Myocyte (in vitro differentiated cells): ENCODE measurements at regions not wholly inside any gene's neighbourhood (a gene's known extent, or its start where the extent isn't known, plus 50 kb on each side); places are given as distances from the start of the nearest gene placed in this dataset.
"Not testable (repeated sequence)": the region's sequence is repeated elsewhere in the genome, so short reads cannot be mapped to it uniquely, and the experiment has no call there.

Experiments used
- DNase-seq: peaks from one replicate; pipeline ENCODE4 v3.0.0-alpha.2; 2012; ENCODE audit warnings: low read depth

DNA sequence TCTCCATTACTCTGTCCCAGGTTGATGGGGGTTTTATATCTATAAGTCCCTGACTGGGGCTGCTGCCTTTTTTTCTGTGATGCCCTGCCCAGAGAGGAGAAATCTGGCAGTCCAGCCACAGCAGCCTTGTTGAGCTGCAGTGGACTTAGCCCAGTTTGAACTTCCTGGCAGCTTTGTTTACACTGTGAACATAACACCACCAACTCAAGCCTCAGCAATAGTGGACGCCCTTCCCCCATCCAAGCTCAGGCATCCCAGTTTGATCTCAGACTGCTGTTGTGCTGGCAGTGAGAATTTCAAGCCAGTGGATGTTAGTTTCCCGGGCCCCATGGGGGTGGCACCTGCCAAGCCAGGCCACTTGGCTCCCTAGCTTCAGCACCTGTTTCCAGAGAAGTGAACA lies 298.5 kb upstream of the KDM5D start:
- DNase-seq = no peak

DNA sequence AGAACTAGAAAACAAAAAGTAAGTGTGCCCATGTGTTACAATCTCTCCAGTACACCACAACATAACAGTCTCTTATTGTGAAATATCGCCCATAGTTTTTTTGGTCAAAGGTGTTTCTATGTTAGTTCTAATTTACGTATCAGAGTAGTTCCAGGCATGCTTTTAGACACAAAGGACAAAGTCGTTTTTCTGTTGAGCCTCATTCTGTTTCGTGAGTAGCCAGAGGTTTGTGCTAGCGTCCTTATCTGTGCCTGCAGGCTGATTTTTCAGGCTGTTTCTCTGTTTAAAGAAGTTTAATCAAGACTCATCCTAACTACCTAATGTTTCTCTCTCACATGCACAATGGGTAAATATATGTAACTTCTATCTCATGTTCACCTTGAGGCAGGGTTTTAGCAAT lies 281.1 kb upstream of the KDM5D start:
- DNase-seq = no peak

DNA sequence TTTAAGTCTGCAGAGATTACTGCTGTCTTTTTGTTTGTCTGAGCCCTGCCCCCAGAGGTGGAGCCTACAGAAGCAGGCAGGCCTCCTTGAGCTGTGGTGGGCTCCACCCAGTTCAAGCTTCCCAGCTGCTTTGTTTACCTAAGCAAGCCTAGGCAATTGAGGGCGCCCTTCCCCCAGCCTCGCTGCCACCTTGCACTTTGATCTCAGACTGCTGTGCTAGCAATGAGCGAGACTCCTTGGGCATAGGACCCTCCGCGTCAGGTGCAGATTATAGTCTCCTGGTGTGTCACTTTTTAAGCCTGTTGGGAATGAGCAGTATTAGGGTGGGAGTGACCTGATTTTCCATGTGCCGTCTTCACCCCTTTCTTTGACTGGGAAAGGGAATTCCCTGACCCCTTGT lies 248.9 kb upstream of the KDM5D start:
- not testable (repeated sequence) for DNase-seq

DNA sequence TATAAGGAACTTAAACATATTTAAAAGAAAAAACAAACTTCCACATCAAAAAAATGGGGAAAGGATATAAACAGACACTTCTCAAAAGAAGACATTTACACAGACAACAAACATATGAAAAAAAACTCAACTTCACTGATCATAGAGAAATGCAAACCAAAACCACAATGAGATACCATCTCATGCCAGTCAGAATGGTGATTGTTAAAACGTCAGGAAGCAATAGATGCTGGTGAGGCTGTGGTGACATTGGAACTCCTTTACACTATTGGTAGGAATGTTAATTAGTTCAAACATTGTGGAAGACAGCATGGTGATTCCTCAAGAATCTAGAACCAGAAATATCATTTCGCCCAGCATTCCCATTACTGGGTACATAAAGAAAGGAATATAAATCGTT lies 228.5 kb upstream of the KDM5D start:
- DNase-seq = no peak

DNA sequence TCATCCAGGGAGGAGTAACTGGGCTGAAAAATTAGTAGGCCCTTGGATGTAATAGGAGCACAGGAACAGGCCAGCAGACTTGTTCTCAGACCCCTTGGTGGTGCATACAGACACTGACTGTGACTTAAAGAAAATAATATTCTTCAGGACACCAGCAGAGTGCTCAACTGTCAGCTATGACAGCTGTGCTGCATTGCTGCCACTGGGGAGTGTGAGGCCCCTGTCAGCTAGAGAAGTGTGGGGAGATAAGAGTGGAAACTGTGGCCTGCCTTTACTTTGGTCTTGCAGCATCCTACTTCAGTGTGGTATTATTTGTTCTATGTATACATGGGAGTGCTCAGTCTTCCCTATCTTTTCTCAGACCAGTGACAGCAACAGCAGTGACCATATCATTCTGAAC lies 203.2 kb upstream of the KDM5D start:
- no peak for DNase-seq

DNA sequence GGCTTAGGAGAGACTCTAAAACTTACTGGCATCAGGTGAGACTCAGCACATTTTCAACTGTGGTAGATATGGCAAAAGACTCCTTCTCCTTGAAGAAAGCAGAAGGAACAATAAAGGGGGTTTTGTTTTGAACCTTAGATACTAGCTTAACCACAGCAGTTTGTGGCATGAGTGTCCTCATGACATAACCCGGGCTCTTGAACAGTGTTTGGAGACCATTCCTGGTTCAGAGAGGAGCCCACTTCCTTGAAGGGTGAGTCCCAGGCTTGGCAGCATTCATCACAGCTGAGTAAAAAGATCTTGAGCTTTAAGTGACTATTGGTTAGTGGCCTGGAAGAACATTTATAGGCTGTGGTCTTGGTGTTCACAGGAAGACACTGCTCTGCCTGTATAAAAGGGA lies 154.5 kb upstream of the KDM5D start:
- no peak for DNase-seq

DNA sequence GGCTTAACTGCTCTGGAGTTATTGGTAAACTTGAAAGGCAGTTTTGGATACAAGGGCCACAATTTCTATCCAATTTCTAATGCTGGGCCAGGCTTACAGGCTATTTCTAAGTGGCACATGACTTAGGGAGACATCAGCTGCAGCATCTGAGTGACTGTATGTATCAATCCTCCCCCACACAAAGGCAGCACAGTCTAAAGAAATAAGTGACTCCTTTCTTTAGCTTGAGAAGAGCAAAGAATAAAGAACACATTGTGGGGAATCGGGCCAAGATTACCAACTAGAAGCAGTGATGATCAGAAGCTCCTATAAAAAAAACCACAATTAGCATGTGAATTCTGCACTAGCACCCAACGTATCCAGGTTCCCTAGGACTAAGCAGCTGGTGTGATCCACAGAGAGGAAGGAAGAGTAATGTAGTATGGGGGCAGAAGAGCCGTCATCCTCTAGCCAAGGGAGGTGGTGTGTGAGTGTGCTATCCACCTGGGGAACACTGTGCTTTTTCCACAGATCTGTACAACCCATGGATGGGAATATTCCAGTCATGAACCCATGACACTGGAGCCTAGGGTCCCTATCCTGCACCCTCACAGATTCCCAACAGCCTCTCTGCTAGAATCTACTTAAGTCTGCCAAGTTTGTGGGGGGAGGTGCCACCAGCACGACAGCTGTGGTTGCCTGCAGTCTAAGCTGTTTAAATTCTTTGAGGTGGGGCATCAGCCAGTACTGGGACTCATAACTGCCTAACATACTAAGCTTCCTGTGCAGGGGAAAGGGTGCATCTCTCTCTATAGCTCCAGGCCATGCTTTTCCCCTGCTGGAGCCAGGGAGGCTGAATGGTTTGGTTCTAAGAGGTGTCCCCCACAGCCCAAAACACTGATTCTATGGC lies 147.8 kb upstream of the KDM5D start:
- DNase-seq = no peak

DNA sequence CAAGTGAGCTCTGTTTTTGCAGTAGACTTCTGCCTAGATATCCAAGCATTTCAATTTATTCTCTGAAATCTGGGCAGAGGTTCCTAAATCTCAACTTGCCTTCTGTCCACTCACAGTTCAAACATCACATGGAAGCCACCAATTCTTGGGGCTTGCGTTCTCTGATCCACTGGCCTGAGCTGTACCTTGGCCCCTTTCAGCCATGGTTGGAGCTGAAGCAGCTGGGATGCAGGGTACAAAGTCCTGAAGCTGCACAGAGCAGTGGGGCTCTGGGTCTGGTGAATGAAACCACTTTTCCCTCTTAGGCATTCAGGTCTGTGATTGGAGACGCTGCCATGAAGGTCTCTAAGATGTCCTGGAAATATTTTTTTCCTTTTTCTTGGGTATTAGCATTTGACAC lies 137.6 kb upstream of the KDM5D start:
- DNase-seq = no peak

DNA sequence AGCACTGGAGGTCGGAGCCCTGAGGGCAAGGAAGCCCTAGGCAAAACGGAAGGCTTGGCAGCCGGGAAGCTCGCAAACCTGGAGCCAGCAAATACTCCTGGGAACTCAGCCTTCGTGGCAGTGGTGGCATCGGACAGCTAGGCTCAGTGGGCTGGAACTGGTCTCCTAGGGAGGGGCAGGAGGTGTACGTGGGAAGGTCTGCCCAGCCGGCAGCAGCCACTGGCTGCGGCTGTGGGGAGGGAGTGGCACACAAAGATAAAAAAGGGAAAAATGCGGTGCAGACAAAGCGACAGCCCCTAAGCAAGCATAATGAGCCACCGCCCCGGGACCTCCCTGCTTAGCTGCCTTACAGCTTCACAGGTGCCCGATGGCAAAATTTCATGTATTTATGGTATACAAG lies 125.2 kb upstream of the KDM5D start:
- no peak for DNase-seq

DNA sequence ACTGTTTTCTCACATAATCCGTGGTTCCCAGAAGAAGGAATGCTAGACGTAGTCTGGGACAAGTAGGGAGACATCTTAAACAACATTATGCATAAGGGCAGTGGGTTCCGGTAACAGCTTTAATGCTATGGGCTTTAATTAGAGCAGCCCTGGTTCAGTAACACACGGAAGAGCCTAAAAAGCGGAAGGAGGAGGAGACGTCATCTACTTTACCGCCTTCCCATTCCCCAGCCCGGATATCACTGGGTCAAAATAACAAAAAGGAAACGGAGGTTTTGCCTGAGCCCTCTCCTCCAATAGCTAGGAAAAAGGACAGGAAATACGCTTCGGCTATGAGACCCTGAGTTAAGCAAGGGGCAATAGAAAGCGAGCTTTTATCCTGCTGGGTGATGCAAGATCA lies 124.8 kb upstream of the KDM5D start:
- no peak for DNase-seq

DNA sequence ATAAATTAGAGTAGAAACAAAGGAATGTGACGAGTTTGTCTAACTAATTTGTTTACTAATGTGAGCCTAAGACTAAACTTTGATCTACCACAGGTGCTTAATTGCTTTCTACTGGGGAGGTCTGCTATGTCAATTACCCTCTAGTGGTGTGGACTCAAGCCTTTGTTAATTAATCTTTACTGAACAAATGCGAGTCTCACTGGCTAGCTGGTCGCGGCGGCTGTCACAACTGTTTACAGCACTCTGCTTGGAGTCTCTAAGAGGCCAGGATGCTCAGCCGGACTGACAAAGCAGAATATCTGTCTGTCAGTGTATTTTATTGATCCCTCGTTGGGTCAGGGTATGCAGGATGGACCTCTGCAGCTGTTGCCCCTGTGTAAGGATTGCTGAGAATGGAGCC lies 124.1 kb upstream of the KDM5D start:
- no peak for DNase-seq

DNA sequence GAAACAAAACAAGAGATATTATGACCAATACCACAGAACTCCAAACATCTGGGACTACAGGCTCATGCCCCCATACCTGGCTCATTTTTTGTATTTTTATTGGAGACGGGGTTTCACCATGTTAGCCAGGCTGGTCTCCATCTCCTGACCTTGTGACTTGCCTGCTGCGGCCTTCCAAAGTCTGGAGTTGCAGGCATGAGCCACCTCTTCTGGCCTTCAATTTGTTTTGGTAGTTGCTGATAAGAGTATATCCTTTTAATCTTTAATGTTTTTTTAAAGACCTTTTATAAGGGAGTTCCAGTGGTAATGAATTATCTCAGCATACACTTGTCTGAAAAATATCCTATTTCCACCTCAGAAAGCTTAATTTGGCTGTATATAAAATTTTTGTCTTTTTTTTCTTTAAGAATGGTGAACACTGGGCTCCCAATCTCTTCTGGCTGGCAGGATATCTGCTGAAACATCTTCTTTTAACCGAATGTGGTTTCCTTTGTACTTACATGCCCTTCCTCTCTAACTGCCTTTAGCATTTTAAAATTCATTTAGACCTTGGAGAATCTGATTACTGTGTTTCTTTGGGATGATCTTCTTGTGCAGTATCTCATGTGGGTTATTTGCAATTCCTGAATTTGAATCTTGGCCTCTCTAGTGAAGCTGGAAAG lies 112.1 kb upstream of the KDM5D start:
- DNase-seq = no peak

DNA sequence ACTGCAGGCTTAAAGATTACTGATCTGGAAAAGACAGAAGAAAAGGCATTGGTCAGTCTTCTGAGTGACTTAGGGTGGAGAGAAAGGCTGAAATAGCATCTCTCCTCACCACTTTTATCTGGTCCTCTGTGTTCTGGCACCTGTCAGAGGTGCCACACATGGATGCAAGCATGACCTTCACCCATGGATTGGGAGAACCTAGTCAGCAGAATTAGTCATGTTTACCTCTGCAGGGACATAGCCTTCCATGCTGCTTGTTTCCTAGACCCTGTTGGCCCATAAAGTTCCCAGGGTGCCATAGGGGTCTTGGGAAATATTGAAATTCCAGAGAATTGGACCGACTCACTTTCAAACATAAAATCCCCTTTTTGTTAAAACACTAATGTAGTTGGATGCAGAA lies 98.4 kb upstream of the KDM5D start:
- DNase-seq = no peak

DNA sequence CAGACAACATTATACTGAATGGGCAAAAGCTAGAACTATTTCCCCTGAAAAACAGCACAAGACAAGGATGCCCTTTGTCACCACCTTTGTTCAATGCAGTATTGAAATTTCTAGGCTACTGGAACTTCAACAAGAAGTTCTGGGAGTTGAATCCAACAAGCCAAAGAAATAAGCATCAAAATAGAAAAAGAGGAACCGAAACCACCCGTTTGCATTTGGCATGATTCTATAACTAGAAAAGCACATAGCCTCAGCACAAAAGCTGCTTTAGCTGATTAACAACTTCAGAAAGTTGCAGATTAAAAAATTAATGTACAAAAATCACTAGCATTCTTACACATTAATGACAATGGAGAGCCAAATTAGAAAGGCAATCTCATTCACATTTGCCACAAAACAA lies 79.6 kb upstream of the KDM5D start:
- DNase-seq = no peak

DNA sequence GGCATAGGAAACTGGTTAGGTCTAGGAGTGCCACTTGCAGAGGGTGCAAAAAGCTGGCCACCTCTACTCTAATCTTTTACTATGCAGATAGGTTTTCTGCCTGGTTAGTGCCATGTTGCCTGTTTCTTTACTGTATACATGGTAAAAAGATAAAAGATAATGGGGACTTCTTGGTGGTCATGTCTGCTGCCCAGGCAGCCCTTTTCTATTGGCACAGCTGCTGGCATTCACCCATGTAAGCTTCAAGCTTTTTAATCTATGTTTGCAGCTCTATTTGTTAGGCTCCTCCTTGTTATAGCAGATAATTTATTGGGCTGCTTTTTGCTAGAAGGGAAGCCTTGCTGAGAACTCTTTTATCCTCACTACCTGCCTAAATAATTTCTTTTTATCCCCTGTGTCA lies 74.0 kb upstream of the KDM5D start:
- no peak for DNase-seq

DNA sequence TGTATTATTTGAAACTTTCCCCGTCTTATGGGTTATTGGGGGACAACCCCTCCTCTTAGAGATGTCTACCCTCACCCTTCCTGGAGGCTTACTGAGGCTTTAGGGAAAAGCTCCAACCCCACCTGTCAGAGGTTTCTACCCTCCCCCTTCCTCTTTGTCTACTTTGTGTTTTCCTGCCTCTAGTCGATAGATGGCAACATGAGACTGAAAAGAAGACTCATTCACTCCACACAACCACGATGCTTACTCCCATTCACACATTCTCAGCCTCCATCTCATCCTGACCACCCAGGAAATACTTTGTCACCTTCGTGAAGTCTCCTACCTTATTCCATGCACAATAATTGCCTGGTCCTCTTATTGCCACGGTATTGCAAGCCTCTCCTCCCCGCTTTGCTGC lies 72.4 kb upstream of the KDM5D start:
- peak; percentile 8 for DNase-seq

DNA sequence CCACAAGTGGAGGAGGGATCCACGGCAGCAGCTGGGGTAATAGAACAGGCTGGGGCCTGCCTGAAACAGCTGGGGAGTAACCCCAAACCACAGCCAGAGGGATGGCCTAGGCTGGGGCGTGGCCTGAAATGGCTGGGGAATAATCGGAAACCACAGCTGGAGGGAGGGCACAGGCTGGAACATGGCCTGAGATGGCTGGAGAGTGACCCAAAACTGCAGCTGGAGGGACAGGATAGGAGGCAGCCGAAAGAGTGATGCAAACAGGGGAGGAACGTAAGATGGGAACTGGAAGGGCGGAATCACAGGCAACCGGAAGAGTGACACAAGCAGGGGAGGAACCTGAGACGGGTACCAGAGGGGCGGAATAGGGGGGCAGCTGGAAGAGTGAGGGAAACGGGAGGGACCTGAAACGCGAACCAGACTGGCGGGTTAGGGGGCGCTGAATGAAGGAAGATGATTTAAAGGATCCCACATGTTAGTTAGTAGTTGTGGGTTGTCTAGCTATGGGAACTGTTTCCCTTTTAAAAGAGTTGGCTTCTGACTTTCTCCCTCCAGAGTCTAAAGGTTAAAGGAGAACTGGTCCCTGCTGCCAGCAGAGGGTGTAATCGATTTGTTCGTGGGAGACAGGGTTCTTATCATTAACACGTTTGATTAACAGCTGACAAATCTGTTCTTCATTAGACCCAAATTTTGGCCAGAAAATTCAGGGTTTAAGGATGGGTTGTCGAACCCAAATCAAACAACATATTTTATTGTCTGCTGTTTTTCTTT lies 71.7 kb upstream of the KDM5D start:
- DNase-seq = peak; percentile 41
